GM21576 (cell line): ENCODE measurements at regions not wholly inside any gene's neighbourhood (a gene's known extent, or its start where the extent isn't known, plus 50 kb on each side); places are given as distances from the start of the nearest gene placed in this dataset.

Source experiments
- ATAC-seq: cut with Tn5 transposase; IDR thresholded peaks from one replicate; pipeline ENCODE4 v1.9.1; 2021; ENCODE audit warnings: mild to moderate bottlenecking, moderate library complexity; ENCODE audit not compliant: unreplicated experiment

DNA sequence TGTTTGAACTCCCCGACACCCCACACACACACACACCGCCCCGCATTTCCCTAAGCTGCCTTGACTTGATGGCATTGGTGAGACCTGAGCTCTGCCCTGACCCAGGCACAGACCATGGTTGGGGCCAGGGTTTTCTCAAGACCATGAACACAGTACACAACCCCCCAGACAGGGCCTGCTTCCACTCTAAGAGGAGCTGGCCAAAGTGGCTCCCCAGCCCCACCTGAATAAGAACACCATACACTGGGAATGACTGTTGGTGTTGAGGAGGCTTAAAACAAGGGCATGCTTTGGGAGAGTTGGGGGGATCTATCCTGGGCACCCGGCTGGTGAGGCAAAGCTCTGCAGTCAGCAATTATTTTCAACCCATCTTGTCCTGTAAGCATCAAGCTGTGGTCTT lies 77.6 kb upstream of the SYT6 start:
- no peak for ATAC-seq

DNA sequence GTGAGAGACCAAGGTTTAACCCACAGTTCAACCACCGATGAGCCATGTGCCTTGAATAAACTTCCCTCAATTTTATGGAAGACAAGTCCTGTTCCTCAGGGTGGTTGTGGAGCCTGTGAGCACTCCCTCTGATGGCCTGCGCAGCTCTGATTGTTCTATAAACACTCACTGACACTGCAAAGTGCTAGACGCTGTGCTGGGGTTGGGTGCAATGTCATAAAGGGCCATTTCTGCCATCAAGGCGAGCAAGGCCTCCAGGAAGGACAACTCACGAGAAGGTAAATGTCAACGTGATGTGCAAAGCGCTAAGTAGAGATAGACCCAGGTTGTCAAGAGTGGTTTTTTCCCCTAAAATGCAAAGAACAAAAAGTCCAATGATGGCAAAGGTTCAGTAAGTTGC lies 75.7 kb upstream of the SYT6 start:
- no peak for ATAC-seq

- ATAC-seq = no peak
Observed at GRCh38 chr1:114227059-114227458, 73.4 kb upstream of the SYT6 start.

GRCh38 chr1:114224196-114224907 lies 70.7 kb upstream of the SYT6 start:
- no peak for ATAC-seq

GRCh38 chr1:114222920-114223319 lies 69.3 kb upstream of the SYT6 start:
- ATAC-seq = no peak

DNA sequence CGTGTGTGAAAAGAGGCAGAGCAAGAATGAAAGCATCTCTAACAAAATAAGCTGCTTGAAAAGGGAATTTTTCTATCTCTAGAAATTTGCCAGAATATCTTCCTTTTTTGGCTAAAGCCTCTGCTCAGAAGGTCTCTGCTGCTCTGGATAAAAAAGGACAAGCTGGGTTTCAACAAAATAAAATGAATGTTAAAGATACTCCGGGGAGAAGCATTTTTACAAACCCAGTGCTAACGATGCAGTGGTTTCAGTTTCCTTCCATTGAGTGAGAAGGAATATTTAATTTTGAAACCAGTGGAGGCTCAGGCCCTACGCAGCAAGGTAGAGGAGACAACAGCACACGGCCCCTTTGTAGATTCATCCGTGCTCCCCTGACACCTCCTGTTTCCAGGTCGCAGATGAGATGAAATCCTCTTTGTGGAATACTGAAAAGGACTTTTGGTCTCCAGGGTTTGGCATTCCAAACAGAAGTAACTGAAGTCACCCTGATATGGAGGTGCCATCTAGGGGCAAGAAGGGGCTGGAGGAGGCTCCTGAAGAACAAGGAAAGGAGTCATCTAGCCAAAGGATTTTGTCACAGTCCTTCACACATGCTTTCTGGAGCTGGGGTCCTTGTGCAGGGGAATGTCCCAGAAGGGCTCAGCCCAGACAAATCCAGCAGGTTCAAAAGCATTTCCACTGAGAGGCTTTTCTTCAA lies 65.7 kb upstream of the SYT6 start:
- no peak for ATAC-seq

DNA sequence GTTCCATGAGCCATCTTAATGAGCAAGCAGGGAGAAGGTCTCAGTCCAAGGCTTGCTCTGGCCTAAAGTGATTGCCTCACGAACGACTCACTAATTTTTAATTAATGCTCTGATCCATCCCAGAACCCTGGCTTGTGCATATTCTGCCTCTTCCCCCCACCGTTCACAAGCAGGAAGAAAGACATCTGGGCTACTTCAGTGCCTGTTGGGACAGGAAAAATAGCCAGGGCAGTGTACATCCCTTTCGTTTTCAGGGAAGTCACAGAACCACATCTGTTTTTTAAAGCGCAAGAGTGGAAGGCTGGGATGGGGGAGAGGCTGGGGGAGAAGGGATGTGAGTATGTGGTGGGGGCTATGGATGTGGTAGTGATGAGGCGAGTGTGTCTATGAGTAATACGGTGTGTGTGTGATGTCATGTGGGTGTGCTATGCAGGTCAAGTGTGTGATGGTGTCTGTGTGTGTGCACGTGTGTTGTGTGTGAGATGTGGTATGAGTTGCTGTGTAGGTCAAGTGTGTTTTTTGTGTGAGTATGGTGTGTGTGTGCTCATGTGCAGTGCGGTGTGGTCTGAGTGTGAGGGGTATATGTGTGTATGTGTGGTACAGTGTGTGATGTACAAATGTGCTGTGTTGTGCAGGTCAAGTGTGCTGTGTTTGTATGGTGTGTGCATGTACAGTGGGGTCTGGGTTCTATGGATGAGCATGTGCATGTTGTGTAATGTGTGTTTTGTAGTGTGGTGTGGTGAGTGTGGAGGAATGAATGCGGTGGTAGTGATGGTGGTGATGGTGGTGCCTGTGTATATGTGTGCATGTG lies 64.9 kb upstream of the SYT6 start:
- no peak for ATAC-seq

DNA sequence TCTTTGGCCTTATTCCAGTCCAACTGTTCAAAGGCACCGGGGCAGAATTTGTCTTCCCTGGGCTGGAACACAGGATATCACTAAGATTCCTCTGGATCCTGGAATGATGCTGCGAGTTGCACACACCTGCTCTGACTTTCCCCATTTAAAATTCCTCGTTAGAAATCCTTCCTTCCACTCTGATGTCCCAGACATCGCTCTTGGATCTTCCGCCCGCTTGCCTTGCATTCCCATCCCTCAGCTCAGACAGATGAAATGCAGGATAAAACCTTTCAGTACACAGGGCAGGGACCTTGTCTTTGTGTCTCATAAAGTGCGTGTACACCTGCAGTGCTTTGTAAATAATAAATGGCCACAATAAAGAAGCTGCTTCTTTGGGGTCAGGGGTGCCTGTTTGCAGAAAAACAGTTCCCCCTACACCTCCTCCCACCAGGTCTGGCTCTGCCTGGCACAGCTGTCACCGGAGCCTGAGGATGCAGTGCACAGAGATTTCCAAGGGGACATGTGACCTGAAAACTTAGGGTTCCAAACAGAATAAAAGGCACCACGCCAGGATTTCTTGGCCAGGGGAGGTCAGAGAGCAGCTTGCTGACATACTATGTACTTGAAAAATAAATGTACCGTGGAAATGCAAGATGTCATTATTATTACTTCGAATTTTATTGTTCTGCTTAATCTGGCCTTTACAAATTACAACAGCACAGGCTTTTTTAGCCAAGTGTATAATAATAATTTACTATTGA lies 62.9 kb upstream of the SYT6 start:
- ATAC-seq = no peak

DNA sequence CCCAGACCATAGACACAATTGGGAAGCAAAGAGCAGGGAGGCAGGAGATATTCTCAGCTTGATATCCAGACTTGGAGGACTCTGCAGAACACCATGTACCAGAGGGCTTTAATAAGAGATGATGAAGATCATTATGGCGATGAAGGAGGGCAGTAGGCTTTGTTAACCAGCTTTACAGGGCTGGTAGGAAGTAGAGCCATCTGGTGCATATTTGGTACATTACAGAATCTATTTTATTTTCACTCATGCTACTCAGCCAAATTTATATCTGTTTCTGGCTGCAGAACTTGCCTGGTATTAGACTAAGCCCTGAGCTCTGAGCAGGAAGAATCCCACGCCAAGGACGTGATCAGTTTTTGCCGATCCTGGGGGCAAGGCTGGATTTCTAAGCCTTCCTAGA lies 61.8 kb upstream of the SYT6 start:
- no peak for ATAC-seq

DNA sequence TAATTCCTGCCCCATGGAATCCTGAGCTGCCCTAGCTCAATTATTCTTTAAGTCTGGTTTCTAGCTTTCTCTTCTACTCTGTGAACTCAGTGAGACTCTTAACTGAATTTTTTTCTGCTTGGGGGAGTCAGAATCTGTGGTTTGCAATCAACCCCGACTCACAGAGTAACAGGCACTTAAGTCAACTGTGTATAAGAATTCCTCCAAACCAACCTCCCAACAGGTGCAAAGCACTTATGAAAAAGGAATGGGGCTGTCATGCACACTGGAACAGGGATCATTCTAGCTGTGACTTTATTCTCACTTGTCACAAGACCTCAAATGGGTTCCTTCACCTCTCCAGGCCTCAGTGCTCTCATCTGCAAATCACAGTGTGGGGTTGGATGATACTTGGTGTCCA lies 60.3 kb upstream of the SYT6 start:
- ATAC-seq = no peak

DNA sequence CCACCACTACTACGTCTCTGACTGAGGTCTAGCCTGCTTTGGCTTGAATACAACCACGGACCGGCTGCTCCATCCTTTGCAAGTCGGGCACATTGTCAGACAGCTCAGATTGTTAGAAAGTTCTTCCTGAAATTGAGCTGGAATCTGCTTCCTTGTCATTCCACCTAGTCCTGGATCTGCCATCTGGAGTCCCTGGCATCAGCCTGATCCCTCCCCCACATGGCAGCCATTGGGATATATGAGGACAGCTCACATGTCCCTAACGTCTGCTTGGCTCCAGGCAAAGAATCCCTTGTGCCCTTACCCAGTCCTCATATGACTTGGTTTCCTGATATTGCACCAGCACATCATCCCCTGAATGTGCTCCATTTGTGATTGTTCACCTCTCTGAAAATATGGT lies 56.3 kb upstream of the SYT6 start:
- ATAC-seq = no peak

GRCh38 chr1:114208714-114209113 lies 55.0 kb upstream of the SYT6 start:
- no peak for ATAC-seq

DNA sequence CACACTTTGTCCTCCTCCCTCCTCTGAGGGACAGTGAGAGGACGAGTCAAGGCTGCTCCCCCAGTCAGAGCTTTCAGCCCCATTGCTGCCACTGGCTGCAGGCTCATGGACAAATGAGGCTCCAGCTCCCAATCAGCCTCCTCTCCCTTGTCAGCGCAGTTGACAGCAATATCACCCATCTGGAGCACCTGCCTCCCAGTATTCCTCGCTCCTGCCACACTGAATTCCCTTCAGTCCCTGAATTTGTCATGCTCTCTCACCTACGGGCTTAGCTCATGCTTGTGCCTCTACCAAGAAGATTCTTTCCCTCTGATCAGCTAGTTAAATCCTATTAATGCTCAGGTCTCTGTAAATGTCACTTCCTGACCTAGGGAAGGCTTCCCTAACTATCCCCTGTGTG lies 54.4 kb upstream of the SYT6 start:
- ATAC-seq = no peak

DNA sequence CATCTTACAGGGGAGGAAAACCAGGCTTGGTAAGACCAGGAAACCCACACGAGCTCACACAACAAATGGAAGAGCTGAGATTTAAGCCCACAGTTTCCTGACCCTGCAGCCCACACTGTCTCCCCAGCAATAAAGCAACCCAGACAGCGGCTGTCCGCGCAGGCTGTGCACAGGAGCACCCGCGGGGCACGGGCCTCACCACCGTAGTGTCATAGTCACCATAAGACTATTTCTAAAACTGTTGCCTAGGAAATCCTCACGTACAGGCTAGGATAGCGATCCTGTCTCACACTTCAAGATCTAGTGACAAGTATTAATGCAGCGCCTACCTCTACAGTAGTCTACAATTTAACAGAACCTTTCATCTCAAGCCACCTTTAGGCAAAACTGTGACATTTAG lies 54.0 kb upstream of the SYT6 start:
- ATAC-seq = no peak

- no peak for ATAC-seq
Observed at GRCh38 chr1:114206392-114206791, 52.7 kb upstream of the SYT6 start.

DNA sequence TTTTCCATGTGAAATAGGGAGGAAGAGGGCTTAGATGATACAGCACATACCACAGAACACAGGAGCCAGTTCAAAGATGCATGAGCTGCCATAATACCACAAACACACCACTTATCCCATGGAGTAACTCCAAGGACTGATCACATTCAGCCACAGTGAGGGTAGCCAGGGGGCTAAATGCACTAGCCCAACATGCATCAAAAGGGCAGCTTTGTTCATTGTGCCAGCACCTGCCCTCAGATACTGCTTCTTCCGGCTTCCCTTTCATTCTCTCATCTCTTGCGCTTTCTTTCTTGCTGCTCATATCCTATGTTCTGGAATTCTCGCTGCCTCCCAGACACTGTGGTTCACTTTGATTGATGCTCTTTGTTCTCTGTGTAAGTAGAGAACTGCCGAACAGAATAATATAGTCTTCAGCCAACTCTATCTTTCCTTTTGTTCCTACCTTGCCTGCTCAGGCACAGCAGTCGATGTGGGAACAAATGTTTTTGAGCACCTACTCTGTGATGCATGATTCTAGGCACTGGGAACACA lies 50.0 kb upstream of the SYT6 start:
- ATAC-seq = no peak
